Activated CD4-positive, CD25-positive, alpha-beta regulatory T cell treated with anti-CD3 and anti-CD28 coated beads, Interleukin-2, amount 50 U/mL, for 72 hours (primary cell): ENCODE measurements at regions not wholly inside any gene's neighbourhood (a gene's known extent, or its start where the extent isn't known, plus 50 kb on each side); places are given as distances from the start of the nearest gene placed in this dataset.

Experiments
- DNase-seq: peaks from one replicate; pipeline ENCODE4 v3.0.0; 2021

DNA sequence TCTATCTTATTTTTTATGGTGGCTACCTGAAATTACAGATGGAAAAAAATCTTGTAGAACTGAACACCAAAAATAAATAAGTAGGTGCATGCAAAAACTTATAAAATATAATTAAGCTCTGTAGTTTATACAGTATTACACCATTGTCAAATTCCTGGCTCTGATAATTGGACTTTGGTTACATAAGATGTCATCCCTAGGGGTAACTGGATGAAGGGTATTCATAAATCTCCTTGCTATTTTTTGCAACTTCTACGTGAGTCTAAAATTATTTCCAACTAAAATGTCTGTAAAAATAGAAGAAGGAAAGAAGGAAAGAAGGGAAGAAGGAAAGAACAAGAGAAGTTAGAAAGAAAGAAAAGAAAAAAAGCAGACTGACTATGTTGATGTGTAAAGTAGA, 716.6 kb downstream of the BCL11B start:
- no peak for DNase-seq

DNA sequence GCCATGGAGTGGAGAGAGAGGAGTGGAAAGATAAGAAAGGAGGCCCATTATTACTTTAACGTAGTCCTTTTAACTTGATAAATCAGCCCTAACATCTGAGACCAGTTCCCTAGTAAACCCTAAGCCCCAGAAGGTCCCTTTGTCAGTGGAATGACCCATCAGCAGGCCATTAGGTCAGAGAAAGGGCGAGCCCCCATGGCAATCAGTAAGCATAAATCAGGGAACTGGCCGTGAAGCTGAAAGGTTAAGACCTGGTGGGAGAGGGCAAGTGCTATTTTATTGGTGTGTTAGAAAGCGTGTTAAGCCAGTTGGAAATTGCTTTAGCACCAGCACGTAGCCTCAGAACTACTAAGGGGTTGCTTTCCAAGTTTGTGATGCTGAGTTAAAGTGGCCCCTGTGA, 708.0 kb downstream of the BCL11B start:
- no peak for DNase-seq

DNA sequence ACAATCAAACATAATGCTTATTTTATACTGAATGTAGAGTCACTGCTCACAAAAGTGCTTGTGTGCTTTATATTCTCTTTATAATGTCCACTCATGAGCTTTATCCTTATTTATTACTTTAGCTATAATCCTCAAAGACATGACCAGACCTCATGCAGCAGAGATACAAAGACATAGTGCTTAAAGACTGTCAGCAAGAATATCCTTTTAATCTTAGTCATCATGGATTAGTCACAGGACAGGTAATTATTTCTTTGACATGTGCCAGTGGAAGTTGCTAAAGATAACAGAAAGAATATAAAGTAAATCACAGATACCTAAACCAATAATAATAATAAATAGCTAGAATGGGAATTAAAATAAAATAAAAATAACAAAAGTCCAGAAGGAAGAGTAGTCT, 707.5 kb downstream of the BCL11B start:
- DNase-seq, result no peak

DNA sequence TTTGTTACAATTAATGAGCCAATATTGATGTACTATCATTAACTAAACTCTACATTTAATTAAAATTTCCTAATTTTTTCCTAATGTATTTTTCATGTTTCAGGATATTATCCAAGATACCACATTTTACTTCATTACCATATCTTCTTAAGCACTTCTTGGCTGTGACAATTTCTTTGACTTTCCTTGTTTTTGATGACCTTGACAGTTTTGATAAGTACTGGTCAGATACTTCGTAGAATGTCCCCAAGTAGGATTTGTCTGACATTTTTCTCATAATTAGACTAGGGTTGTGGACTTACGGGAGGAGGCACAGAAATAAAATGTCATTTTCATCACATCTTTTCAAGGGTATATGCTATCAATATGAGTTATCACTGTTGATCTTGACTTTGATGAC, 700.9 kb downstream of the BCL11B start:
- DNase-seq, result no peak

DNA sequence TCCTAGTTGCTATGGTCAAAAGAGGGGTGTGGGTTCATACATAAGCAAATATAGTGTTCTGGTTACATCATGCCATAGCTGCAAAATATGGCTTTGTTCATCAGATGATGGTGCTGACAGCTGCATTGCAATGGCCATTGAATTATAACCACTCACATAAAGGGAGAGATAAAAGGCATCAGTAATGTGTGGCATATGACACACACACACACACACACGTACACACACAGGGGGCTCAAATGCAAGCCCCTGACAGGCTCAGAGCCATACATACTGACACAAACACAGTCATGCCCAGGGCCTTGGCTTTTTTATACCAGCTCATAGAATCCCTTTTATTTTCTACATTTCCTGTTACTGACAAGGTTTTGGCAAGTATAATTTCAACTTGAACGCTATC, 698.9 kb downstream of the BCL11B start:
- no peak for DNase-seq

DNA sequence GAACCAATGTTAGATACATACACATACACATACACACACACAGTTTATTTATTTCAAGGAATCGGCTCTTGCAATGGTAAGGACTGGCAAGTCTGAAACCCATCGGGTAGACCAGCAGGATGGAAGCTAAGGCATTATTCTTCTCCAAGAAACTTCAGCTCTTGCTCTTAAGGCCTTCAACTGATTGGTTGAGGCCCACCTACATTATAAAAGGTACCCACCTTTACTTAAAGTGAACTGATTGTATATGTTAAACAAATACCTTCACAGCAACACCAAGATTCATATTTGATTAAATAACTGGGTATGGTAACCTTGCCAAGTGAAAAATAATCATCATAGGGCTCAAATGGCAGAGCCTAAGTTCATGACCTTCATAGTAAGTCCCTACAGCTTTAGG, 695.5 kb downstream of the BCL11B start:
- DNase-seq, result no peak

DNA sequence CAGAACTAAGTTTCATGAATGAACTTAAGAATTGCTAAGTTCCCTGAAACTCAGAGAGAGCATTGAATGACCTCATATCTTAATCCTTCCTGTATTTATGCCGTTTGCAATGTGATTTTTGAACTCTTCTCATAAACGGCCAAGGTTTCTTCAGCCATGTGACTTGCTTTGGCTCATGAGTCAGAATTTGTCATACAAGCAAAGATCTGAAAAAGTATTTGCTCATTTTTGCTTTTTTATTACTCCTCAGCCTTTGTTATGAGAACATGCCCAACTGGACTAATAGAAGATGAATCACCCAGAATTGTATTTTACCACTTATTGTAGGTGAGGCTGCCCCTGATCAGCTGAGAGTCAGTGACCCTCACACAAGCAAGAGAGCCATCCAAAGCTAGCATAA, 693.8 kb downstream of the BCL11B start:
- no peak for DNase-seq

DNA sequence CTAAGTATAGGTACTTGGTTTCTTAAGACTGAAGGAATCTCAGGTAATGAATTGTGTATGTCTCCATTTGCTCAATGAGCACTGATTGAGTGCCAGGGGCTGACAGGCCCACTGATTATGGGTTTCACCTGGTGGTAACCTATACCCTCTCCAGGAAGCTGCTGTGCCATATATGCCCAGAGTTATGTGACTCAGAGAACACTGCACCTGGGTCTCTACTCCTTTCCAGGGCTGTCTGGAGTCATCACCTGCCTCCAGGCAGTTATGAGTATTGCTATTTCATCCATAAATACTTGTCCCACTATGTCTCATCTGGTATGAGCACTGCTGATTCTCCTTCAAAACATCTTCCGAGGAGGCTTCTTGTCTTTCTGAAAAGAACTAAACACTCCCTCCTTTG, 692.9 kb downstream of the BCL11B start:
- no peak for DNase-seq

DNA sequence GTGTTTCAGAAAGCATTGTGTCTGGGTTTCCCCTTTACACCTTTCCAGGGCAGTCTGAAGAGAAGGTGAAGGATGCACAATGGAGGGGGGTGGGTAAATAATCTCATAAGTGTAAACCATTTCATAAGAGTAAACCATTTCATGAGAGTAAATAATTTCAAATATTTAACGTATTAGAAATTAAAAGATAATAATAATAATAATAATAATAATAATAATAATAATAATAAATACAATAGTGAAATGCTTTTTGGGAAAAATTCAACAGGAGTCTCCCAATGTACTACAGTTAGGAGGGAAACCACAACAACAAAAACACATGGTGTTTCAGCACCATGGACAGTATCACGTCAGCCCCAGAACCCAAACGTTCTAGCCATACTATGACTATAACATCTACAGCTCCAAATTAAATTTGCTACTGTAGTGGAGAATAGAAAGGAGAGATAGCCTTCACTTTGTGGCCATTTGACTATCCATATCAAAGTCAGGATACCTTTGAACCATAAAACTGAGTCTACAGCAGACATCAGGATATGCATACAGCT, 691.8 kb downstream of the BCL11B start:
- DNase-seq, result no peak

DNA sequence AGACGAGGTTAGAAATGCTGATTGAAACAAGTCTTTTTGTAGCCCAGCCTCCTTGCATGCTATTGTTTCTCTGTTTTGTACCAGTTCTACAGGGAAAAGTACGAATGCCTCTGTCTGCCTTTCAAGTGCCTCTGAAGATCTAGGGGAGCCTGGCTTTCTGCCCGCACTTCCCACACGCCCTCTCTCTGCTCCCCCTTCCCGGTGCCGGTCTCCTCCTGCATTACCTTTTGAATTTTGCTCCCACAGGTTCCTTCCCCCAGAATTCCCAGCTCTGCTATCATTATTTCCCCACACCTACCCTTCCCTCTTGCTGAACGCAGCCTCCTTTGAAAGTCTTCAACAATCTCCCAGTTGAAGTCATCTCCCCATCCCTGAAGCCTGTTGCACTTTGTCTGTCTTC, 689.7 kb downstream of the BCL11B start:
- no peak for DNase-seq

DNA sequence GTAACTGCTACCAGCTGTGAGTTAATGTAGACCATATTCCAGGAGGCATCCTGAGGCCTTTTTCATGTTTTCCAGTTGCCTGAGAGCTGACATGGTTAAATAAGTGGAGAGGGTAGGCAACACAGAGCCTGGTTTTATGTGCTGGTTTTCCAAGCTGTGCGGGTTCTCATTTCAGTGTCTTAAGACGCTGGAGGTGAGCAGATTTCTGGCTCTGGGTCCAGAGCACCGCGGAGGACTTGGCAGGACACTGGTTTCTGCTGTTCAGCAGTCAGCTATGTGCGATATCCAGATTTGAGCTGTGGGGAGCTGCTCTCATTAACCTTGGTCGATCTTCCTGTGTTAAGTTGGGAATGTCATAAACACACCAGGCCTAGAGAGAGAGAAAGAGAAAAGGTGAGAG, 680.8 kb downstream of the BCL11B start:
- no peak for DNase-seq

DNA sequence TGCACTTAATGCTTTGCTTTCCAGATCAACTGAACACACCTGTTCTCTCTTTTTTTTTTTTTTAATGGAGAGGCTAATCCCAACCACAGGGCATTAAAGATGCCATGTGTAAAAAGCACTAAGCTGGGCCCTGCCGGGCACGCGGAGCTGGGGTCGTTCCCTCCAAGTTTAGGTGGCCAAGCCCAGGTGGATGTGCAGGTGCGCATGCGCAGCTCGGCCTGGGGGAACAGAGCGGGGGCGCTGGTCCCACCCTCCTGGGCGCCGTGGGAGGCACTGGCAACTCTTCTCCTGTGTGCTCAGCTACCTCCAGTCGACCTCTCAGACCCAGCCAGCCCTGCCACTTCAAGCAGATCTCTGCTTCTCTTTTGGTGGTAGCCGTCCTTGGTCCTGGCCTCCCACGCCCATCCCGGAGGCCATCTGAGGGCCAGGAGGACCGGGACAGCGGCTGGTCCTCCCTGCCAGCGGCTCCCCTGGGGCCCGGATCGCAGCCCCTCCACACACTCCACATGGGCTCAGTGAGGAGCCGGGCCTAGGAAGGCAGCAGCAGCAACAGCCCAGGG, 679.3 kb downstream of the BCL11B start:
- DNase-seq, result no peak

DNA sequence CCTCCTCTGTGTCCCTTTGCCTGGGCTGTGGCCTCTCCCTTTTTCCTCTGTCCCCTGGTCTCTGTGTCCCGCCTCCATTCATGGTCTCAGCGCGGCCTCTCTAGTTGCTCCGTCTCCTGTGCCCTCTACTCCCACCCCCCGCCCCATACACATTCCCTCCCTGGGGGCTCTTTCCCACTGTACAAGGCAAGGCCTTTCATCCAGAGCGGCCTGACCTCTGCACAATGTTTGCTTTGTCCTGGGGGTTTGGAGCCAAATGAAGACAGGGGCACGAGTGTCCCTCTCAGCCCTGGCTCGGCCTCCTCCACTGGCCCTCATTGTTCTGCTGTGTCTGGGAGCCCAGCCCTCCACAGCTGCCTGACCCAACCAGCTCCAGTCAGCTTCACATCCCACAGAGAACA, 678.6 kb downstream of the BCL11B start:
- DNase-seq, result no peak

DNA sequence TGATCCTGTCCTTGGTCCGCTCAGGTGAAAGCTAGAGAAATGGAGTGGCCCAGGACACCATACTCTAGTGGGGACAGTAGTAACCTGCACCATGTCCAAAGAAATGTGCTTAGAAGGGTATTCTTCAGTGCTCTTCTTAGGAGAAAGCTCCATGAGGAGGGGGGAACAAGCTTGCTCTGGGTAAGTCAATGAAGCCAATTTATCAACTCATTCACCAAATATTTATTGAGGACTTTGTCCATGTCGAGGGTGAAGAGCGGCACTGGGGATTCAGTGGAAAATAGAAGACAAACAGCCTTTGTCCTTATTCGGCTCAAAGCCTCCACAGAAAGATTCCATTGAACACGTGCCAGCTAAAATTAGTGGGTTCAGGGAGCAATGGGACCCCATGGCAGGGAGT, 677.8 kb downstream of the BCL11B start:
- DNase-seq, result no peak

DNA sequence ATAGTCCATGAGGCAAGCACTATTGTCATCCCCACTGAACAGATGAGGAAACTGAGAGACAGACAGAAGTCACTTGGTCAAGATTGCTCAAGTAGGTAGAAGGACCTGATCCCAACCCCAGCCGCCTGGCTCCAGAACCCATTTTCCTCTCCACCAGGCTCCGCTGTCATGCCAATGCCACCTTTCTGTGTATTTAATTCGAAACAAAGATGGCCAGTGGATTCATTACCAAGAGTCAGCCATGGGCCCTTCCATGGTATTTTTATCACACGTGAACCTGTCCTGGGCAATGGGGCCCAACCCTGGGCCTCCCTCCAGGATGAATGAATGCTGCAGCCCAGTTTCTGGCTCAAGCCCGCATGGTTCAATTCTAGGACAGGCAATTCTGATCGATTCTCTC, 673.4 kb downstream of the BCL11B start:
- no peak for DNase-seq

DNA sequence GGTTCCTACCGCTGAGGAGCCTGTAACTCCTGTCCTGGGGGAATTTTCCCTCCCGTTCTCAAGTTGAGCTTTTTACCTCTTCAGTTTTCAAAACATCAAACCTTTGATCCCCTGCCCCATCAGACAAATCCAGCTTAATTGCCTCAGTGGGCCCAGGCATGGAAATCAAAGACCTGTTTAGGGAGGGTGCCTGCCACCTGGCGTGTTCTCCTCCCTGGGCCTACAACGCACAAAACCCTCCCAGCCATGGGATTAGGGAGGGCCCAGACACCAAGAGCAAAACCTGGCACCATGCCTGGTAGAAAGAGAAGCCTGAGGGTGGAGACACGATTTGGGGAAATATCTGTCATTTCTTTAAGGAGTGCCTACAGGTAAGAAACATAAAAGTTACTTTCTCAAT, 672.9 kb downstream of the BCL11B start:
- no peak for DNase-seq

DNA sequence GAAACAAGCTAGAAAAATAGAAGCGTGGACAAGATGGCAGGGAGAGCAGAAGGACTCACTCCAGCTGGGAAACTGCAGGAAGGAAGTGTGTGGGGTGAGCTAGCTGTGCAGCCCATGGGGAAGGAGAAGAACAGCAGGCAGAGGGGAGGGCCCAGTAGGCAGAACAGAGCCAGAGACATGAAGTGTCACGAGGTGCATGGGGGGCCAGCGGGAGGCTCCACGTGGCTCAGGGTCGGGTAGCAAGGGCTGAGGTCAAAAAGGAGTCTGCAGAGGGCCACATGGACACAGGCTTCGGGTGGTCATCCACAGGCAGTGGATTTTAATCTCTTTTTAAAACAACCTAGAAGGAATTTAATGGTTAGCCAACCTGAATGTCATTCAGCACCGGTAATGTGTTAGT, 669.0 kb downstream of the BCL11B start:
- DNase-seq, result no peak

DNA sequence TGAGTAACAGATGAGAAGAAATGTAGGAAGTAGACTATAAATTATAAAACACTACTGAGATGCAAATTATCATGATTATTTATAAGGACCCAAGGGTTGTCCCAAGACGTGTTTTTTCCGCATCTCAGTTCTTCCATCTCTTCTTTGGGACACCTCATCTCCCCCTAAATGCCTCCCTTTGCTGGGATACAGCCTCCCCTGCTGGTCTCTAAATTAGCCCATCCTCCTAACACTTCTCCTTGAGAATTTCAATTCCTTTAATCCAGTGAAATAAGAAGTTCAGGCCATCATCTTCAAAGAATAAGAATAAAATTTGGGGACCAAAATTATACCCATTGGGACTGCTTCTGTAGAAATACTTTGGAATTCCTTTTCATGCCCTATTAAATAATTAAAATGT, 667.0 kb downstream of the BCL11B start:
- no peak for DNase-seq

DNA sequence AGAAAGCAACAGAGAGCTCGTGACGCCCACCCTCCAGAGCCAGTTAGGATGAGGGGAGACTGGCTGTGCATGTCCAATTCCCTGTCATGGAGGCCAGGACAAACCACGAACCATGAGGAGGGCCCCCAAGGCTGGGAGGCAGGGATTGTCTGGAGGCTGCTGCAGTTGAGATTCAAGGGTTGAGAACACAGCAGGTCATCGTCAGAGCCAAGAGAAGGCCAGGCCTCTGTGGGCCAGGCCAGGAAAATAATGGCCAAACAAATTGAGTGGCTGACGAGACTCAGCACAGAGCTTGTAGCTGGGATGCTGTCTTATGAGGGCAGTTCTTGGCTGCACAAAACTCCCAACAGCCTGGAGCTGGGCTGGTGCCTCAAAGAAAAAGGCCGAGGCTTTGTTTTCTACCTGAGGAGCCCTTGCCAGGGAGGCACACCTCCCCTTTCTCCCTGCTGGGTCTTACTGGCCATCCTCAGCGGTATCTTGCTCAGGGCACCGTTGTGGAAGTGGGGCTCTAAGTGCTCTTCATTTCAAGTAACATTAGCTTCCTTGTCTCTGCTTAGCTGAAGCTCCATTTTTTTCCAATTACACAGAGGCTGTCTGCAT, 665.9 kb downstream of the BCL11B start:
- no peak for DNase-seq

DNA sequence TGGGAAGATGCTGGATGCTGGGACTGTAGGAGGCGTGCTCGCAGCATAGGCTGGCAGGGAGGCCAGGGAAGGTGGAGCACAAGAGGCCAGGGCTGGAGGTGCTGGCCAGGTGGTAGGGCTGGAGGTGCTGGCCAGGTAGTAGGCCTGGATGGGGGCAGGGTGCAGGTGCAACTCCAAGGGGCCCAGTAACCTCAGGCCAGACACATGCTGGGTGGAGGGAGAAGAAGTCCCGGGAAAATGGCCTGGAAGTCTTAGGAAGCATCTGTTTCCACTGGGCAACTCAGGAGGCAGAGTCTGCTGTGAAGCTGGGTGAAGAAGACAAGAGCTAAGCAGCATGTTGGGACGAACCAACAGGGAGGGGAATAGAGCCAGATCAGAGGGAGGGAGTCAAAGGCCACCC, 665.2 kb downstream of the BCL11B start:
- no peak for DNase-seq

DNA sequence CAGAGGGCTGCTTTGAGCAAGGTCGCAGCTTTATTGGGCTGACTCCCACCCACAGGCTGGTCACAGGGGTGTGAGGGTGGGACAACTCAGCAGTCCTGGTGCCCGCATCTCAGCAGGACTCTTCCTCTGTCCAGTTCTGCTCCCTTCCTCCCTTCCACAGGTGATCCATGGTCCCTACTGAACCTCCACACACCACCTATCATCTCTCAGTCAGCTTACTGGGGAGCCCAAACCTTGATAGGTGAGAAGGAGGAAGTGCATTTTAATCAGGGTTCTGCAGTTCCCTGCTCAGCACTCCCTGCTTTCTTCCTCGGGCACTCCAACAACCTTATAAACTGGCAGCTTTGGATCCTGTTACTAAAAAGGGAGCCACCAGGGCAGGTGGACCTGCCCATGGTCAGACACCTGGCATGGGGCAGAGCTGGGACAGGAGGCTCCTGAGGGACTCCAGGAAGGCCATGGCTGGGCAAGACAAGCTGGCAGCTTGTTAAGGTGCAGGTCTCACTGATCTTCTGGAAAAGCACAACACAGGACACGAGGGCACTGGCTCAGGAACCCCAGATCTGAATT, 664.6 kb downstream of the BCL11B start:
- DNase-seq, result no peak

DNA sequence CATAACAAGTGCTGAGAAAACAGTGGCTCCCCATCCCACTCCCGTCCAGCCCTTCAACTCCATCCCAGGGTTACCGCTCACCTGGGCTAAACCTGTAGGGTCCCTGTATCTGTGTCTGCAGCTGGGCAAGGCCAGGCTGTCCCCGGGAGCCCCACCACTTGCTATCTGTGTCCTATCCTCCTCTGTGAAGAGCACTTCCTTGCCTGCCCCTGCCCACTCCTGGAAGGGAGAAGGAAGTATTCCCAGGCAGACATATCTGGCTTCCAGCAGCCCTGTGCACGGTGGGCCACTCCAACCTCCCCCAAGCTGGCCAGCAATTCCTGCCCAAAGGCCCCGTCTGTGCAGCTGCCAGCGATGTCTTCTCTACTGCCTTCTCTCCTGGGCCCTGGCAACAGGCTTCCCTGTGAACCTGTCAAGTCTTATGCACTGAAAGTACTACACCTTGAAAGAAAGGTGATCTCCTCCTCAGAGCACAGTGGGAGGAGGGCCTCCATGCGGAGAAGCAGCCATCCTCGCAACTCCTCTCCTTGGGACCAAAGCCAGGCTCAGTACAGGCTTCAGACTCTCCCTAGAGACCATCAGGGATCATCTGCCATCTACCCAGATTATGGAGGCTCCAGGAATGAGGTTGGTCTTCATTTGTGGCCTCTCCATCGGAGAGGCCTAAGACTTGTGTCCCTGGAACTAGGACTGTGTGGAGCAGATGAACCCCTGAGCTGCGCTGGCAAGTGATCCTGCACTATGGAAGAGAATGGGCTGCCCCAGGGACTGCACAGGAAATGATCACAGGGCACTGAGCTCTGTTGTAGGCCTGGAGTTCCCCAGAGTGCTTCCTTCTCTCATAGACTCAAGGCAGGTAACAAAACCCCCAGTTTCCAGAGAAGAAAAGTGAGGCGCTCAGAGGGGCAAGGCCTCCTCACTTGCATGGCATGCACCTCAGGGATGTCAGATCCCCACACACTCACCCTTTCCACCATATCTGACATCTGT, 663.6 kb downstream of the BCL11B start:
- DNase-seq, result no peak

DNA sequence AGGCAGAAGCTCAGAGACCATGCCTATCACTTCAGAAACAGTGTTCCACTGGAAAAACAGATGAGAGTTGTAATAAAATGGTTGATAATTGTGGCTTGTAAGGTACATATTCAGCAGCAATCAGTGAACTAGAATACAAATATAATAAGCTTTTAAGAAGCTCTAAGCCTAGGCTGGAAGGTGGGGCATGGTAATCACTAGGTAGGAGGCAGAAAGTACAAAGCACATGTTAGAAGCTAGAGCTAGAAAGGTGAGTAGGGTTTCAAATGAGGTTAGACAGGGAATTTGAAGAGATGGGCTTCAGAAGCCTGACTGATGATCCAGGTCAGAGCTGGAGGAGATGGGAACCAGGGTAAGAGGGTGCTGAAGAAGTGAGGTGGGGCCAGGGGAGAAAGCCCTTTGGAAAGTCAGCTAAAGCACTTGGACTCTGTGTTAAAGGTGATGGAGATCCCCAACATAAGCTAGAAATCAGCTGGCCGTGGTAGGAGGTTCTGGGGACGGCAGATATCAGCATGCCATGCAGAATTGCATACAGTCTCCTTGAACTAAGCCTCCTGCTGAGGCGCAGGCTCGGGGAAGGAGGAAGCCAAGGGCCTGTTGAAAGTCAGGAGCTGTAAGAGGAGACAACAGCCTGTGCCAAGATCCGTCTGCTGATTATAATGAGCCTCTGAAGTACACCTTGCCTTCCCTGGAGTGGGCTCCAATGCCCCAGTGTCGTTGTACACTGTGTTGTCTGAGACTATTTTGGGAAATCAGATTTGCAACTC, 659.4 kb downstream of the BCL11B start:
- DNase-seq, result no peak
